NT2/D1 (cell line): ENCODE measurements at regions not wholly inside any gene's neighbourhood (a gene's known extent, or its start where the extent isn't known, plus 50 kb on each side); places are given as distances from the start of the nearest gene placed in this dataset.

Experiments
- YY1 ChIP-seq: IDR thresholded peaks from 2 replicates; pipeline ENCODE4 v1.6.1; 2011; ENCODE audit not compliant: insufficient read length, insufficient read depth
- ZNF274 ChIP-seq: IDR thresholded peaks from 2 replicates; pipeline ENCODE4 v1.6.1; 2011; ENCODE audit warnings: mild to moderate bottlenecking, low read depth, low read length

- TF ChIP-seq YY1 (no peak), ZNF274 (no peak)
Observed at GRCh38 chr2:56565143-56565542, 381.4 kb downstream of the CCDC85A start.
